Esophagus squamous epithelium (tissue), 5 donors: ENCODE measurements at regions not wholly inside any gene's neighbourhood (a gene's known extent, or its start where the extent isn't known, plus 50 kb on each side); places are given as distances from the start of the nearest gene placed in this dataset.
A peak's percentile ranks its signal among the peaks of the same experiment; 100 is the strongest.
"Not testable (repeated sequence)": the region's sequence is repeated elsewhere in the genome, so short reads cannot be mapped to it uniquely, and the experiment has no call there.

ENCODE experiments used
- DNase-seq: peaks from one replicate; lab custom pipeline; 2025; lab: John Stamatoyannopoulos, UW
- H3K27ac ChIP-seq, 4 donors: fragments of 200-600 bp; sonication (generic); one replicate each; pipeline ENCODE4 v1.5.1; 2016 to 2019; ENCODE audit warnings: mild to moderate bottlenecking in 1 of 4
- H3K27me3 ChIP-seq, 4 donors: fragments of 200-600 bp; sonication (generic); 1 replicate in 3 of 4; 2 replicates in 1 of 4; pipeline versions ENCODE4 v1.5.1 to v1.6.0; 2017 to 2021; ENCODE audit warnings: antibody characterized with exemption in 1 of 4
- H3K36me3 ChIP-seq, 3 donors: fragments of 200-600 bp; sonication (generic); one replicate each; pipeline ENCODE4 v1.5.1; 2016 to 2019
- H3K4me1 ChIP-seq, 3 donors: fragments of 200-600 bp; sonication (generic); one replicate each; pipeline ENCODE4 v1.5.1; 2017 to 2019
- H3K4me3 ChIP-seq, 4 donors: fragments of 200-600 bp; sonication (generic); 1 replicate in 3 of 4; 2 replicates in 1 of 4; pipeline ENCODE4 v1.5.1; 2016 to 2019; ENCODE audit warnings: mild to moderate bottlenecking in 2 of 4, moderate library complexity in 1 of 4
- H3K9me3 ChIP-seq, 3 donors: fragments of 200-600 bp; sonication (generic); one replicate each; pipeline ENCODE4 v1.5.1; 2016 to 2019
- CTCF ChIP-seq, 6 experiments: fragments of 450-650 bp in 4 of 6; fragments of 200-600 bp in 2 of 6; sonication (generic) in 2 of 6; IDR thresholded peaks; one replicate each; pipeline ENCODE4 v1.5.1; 2016 to 2019; ENCODE audit warnings: antibody characterized with exemption in 6 of 6, mild to moderate bottlenecking in 4 of 6, moderate library complexity in 4 of 6
- POLR2A ChIP-seq, 4 donors: fragments of 450-650 bp; IDR thresholded peaks; one replicate each; pipeline ENCODE4 v1.6.1; 2017; ENCODE audit warnings: antibody characterized with exemption in 4 of 4, mild to moderate bottlenecking in 4 of 4, moderate library complexity in 3 of 4
- WGBS, 2 donors: methylation state at CpG; one replicate each; pipeline ENCODE4 v1.1.5; 2018; 5-methylcytosine and 5-hydroxymethylcytosine counted together
- intact Hi-C: fragments of 100-400 bp; cut with DNase I; formaldehyde crosslinking; loops from one replicate; pipeline ENCODE4 v1.15.0; 2022
- donor health status: DM: yes; HTN: yes; CAD: no.

- 65 to 89% methylated on average over 2 to 3 of the region's 6 CpGs for WGBS, 2 donors
- TF ChIP-seq CTCF (IDR thresholded peaks at IDR 0.05) (no peak), POLR2A (IDR thresholded peaks at IDR 0.05) (no peak)
- no peak overlapping the region for H3K4me3 ChIP-seq
- no peak for DNase-seq
- intact Hi-C loops: no loop called here
- H3K9me3 ChIP-seq: no peaks in the 10 kb centered on the region
- no peaks in the 10 kb centered on the region for H3K36me3 ChIP-seq
- H3K27me3 ChIP-seq: peaks cover 0 to 80% (median 0%) of the 10 kb centered on the region in 4 donors
- H3K4me1 ChIP-seq: peaks cover 0 to 13% (median 0%) of the 10 kb centered on the region in 3 donors
- no peak overlapping the region for H3K27ac ChIP-seq
Observed at GRCh38 chr4:1522606-1523005, 116.4 kb upstream of the NKX1-1 start.

- H3K27ac ChIP-seq: peak overlapping the region in 1 of 4 donors; percentile 43
- H3K36me3 ChIP-seq: no peaks in the 10 kb centered on the region
- no peak for DNase-seq
- H3K4me3 ChIP-seq: no peak overlapping the region
- intact Hi-C loops: no loop called here
- TF ChIP-seq POLR2A (IDR thresholded peaks at IDR 0.05): no peak
- TF ChIP-seq CTCF (IDR thresholded peaks at IDR 0.05): no peak
- H3K4me1 ChIP-seq: peaks cover 0 to 13% (median 0%) of the 10 kb centered on the region in 3 donors
- 97% methylated on average over 6 of the region's 19 CpGs; no CpG with 5 or more reads in 1 of the 2 donors for WGBS, 2 donors
- no peaks in the 10 kb centered on the region for H3K9me3 ChIP-seq
- H3K27me3 ChIP-seq: peaks cover 0 to 87% (median 0%) of the 10 kb centered on the region in 4 donors
Observed at GRCh38 chr4:1521821-1522361, 115.6 kb upstream of the NKX1-1 start.

DNA sequence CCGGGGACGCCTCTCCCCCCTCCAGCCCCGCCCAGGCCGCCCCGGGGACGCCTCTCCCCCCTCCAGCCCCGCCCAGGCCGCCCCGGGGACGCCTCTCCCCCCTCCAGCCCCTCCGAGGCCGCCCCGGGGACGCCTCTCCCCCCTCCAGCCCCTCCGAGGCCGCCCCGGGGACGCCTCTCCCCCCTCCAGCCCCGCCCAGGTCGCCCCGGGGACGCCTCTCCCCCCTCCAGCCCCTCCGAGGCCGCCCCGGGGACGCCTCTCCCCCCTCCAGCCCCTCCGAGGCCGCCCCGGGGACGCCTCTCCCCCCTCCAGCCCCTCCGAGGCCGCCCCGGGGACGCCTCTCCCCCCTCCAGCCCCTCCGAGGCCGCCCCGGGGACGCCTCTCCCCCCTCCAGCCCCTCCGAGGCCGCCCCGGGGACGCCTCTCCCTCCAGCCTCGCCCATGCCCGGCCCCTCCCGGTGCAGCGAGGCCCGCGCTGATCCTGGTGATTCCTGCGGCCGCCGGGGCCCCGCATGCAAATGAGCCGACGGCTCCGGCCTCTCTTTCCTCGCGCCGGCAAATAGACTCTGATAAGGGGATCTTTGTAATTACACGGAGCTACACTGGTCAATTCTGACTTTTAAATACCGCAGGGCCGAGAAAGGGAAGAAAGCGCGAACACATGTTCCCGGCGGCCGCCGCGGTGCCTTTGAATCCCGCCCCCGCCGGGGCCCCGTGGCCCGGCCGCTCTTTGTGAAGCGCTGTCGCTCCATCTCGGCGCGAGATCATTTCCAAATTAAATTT lies 114.7 kb upstream of the NKX1-1 start:
- WGBS, 2 donors: 15 to 29% methylated on average over 12 to 17 of the region's 79 CpGs
- Histone ChIP-seq H3K27ac (peak overlapping the region in 1 of 4 donors; percentile 43), H3K4me3 (peak overlapping the region; percentile 14 to 55 (median 37)), H3K4me1 (peaks cover 0 to 13% (median 0%) of the 10 kb centered on the region in 3 donors), H3K27me3 (peaks cover 0 to 96% (median 0%) of the 10 kb centered on the region in 4 donors)
- H3K36me3 ChIP-seq, DNase-seq, intact Hi-C loops, H3K9me3 ChIP-seq: not testable (repeated sequence)

GRCh38 chr4:1519787-1520661 lies 113.8 kb upstream of the NKX1-1 start:
- intact Hi-C loops: no loop called here
- DNase-seq: no peak
- Histone ChIP-seq H3K9me3 (no peaks in the 10 kb centered on the region), H3K36me3 (no peaks in the 10 kb centered on the region), H3K4me3 (peak overlapping the region in 3 of 4 donors; percentile 23 to 43 (median 39)), H3K4me1 (peaks cover 0 to 13% (median 0%) of the 10 kb centered on the region in 3 donors), H3K27me3 (peaks cover 0 to 92% (median 0%) of the 10 kb centered on the region in 4 donors), H3K27ac (peak overlapping the region in 2 of 4 donors; percentile 21 to 74)
- TF ChIP-seq CTCF (IDR thresholded peaks at IDR 0.05): no peak
- TF ChIP-seq POLR2A (IDR thresholded peaks at IDR 0.05): no peak
- WGBS, 2 donors: 57 to 70% methylated on average over 16 to 18 of the region's 58 CpGs

GRCh38 chr4:1518997-1519700 lies 112.9 kb upstream of the NKX1-1 start:
- DNase-seq: no peak
- TF ChIP-seq POLR2A (IDR thresholded peaks at IDR 0.05) (no peak), CTCF (IDR thresholded peaks at IDR 0.05) (no peak)
- H3K27ac ChIP-seq: no peak overlapping the region
- no peaks in the 10 kb centered on the region for H3K36me3 ChIP-seq
- H3K4me1 ChIP-seq: peaks cover 0 to 13% (median 0%) of the 10 kb centered on the region in 3 donors
- H3K9me3 ChIP-seq: no peaks in the 10 kb centered on the region
- H3K27me3 ChIP-seq: peaks cover 0 to 85% (median 0%) of the 10 kb centered on the region in 4 donors
- WGBS, 2 donors: 81 to 92% methylated on average over 6 to 9 of the region's 20 CpGs
- no peak overlapping the region for H3K4me3 ChIP-seq
- intact Hi-C loops: no loop called here
